Cerebellar nuclear complex (tissue), 1 donor: ENCODE measurements at regions not wholly inside any gene's neighbourhood (a gene's known extent, or its start where the extent isn't known, plus 50 kb on each side); places are given as distances from the start of the nearest gene placed in this dataset.

ENCODE experiments used
- DNase-seq, 2 experiments: peaks; one replicate each; lab custom pipeline; 2025; lab: John Stamatoyannopoulos, UW

GRCh38 chr2:220904015-220904414, 668.1 kb downstream of the EPHA4 start:
- DNase-seq: no peak

GRCh38 chr2:220913384-220913783, 658.7 kb downstream of the EPHA4 start:
- no peak for DNase-seq

- DNase-seq: no peak
These were observed 656.9 kb downstream of the EPHA4 start for GRCh38 chr2:220915092-220915623.

- DNase-seq: no peak
These were observed 655.2 kb downstream of the EPHA4 start for GRCh38 chr2:220916931-220917330.

- DNase-seq: no peak
These were observed 641.6 kb downstream of the EPHA4 start for GRCh38 chr2:220930271-220931076.

- no peak for DNase-seq
These were observed 640.6 kb downstream of the EPHA4 start for GRCh38 chr2:220931491-220931890.

GRCh38 chr2:220932041-220932440, 640.1 kb downstream of the EPHA4 start:
- DNase-seq: no peak

- no peak for DNase-seq
These were observed 636.2 kb downstream of the EPHA4 start for GRCh38 chr2:220935789-220936321.

GRCh38 chr2:220936641-220937197, 635.4 kb downstream of the EPHA4 start:
- DNase-seq: no peak

GRCh38 chr2:220937245-220937644, 634.9 kb downstream of the EPHA4 start:
- no peak for DNase-seq

- DNase-seq: no peak
These were observed 631.5 kb downstream of the EPHA4 start for GRCh38 chr2:220940646-220941045.

- no peak for DNase-seq
These were observed 630.4 kb downstream of the EPHA4 start for GRCh38 chr2:220941683-220942082.

- DNase-seq: no peak
These were observed 625.6 kb downstream of the EPHA4 start for GRCh38 chr2:220946552-220946951.

GRCh38 chr2:220948579-220948978, 623.5 kb downstream of the EPHA4 start:
- no peak for DNase-seq

GRCh38 chr2:220949466-220949865, 622.6 kb downstream of the EPHA4 start:
- DNase-seq: no peak

GRCh38 chr2:220955776-220956175, 616.3 kb downstream of the EPHA4 start:
- DNase-seq: no peak

- DNase-seq: no peak
These were observed 615.7 kb downstream of the EPHA4 start for GRCh38 chr2:220956429-220956828.

- peak; percentile 62 to 82 for DNase-seq
These were observed 612.7 kb downstream of the EPHA4 start for GRCh38 chr2:220959391-220959802.

GRCh38 chr2:220961143-220961860, 610.8 kb downstream of the EPHA4 start:
- DNase-seq: no peak

GRCh38 chr2:220962556-220962955, 609.5 kb downstream of the EPHA4 start:
- DNase-seq: no peak

GRCh38 chr2:220963076-220963475, 609.0 kb downstream of the EPHA4 start:
- no peak for DNase-seq

GRCh38 chr2:220963930-220964329, 608.2 kb downstream of the EPHA4 start:
- DNase-seq: no peak
